ENCODE measurements at regions not wholly inside any gene's neighbourhood (a gene's known extent, or its start where the extent isn't known, plus 50 kb on each side); places are given as distances from the start of the nearest gene placed in this dataset.
A peak's percentile ranks its signal among the peaks of the same experiment; 100 is the strongest.

GRCh38 chr17:77419547-77420094 lies 278.9 kb downstream of the SEC14L1 start:
- Histone ChIP-seq H3K4me3 (no peak overlapping the region), H3K9me3 (no peaks in the 10 kb centered on the region), H3K27me3 (no peaks in the 10 kb centered on the region), H3K36me3 (no peaks in the 10 kb centered on the region), H3K4me1 (peaks cover 0 to 6% (median 0%) of the 10 kb centered on the region in 3 donors), H3K27ac (no peak overlapping the region)
- intact Hi-C loops (cut with DNase I): no loop called here
- no peak for ATAC-seq
- TF ChIP-seq CTCF (IDR thresholded peaks at IDR 0.05): no peak
- FAIRE-seq: no peak
- 86 to 94% methylated on average over 16 to 17 of the region's 17 CpGs for WGBS, 2 donors
- DNase-seq: no peak

GRCh38 chr17:77420095-77420803 lies 279.5 kb downstream of the SEC14L1 start:
- Histone ChIP-seq H3K27ac (peak overlapping the region in 2 of 4 donors; percentile 71 to 78), H3K4me3 (no peak overlapping the region), H3K4me1 (peaks cover 0 to 9% (median 0%) of the 10 kb centered on the region in 3 donors), H3K36me3 (no peaks in the 10 kb centered on the region), H3K9me3 (no peaks in the 10 kb centered on the region), H3K27me3 (no peaks in the 10 kb centered on the region)
- intact Hi-C loops (cut with DNase I): no loop called here
- WGBS, 2 donors: 81 to 82% methylated on average over 14 of the region's 14 CpGs
- FAIRE-seq (no peak), ATAC-seq (no peak), DNase-seq (no peak)
- no peak for TF ChIP-seq CTCF (IDR thresholded peaks at IDR 0.05)

GRCh38 chr17:77420804-77421629 lies 280.2 kb downstream of the SEC14L1 start:
- intact Hi-C loops (cut with DNase I): no loop called here
- no peaks in the 10 kb centered on the region for H3K36me3 ChIP-seq
- H3K4me3 ChIP-seq: no peak overlapping the region
- TF ChIP-seq CTCF (IDR thresholded peaks at IDR 0.05): no peak
- 58 to 68% methylated on average over 19 of the region's 19 CpGs for WGBS, 2 donors
- no peaks in the 10 kb centered on the region for H3K9me3 ChIP-seq
- H3K27me3 ChIP-seq: no peaks in the 10 kb centered on the region
- DNase-seq (no peak), FAIRE-seq (no peak), ATAC-seq (peak in 3 of 4 donors; percentile 4 to 22 (median 8))
- peaks cover 0 to 16% (median 0%) of the 10 kb centered on the region in 3 donors for H3K4me1 ChIP-seq
- peak overlapping the region in 2 of 4 donors; percentile 71 to 78 for H3K27ac ChIP-seq

GRCh38 chr17:77421630-77421972 lies 280.8 kb downstream of the SEC14L1 start:
- intact Hi-C loops (cut with DNase I): no loop called here

More at GRCh38 chr17:77421630-77421972, 280.8 kb downstream of the SEC14L1 start:
- no peak for DNase-seq
- no peak overlapping the region for H3K4me3 ChIP-seq
- peak overlapping the region in 2 of 4 donors; percentile 71 to 78 for H3K27ac ChIP-seq
- H3K36me3 ChIP-seq: no peaks in the 10 kb centered on the region
- no peaks in the 10 kb centered on the region for H3K27me3 ChIP-seq
- no peaks in the 10 kb centered on the region for H3K9me3 ChIP-seq
- TF ChIP-seq CTCF (IDR thresholded peaks at IDR 0.05): no peak
- no peak for FAIRE-seq
- ATAC-seq: no peak
- WGBS, 2 donors: 80% methylated on average over 13 of the region's 13 CpGs
- H3K4me1 ChIP-seq: peaks cover 0 to 20% (median 0%) of the 10 kb centered on the region in 3 donors

Data from pancreas (tissue), 10 donors.